ENCODE measurements at regions not wholly inside any gene's neighbourhood (a gene's known extent, or its start where the extent isn't known, plus 50 kb on each side); places are given as distances from the start of the nearest gene placed in this dataset.

DNA sequence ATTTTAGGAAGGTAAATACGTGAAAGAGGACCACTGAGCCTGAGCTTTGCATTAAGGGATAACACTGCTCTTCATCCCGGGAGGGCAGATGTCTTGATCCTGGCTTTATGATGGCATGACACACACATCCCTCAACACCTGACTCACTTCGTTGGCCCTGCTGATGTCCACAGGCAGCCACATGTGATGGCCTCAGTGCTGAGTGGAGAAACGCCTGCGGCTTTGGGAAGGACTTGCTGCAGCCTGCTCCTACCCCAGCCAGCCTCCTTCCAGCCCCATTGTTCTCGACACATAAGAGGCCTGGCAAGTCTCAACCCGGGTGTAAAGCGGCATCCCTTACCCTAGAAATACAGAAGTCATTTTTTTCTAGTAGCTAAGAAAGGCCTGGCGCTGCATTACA is 169.0 kb downstream of the SYK start:
- Histone ChIP-seq H3K4me1 (ENCODE audit: insufficient read depth, low read length) (no peaks in the 10 kb centered on the region), H3K4me3 (ENCODE audit: low read length) (no peak overlapping the region), H3K9me3 (ENCODE audit: low read depth, low read length) (no peaks in the 10 kb centered on the region), H3K27me3 (ENCODE audit: insufficient read depth, low read length) (no peaks in the 10 kb centered on the region)

DNA sequence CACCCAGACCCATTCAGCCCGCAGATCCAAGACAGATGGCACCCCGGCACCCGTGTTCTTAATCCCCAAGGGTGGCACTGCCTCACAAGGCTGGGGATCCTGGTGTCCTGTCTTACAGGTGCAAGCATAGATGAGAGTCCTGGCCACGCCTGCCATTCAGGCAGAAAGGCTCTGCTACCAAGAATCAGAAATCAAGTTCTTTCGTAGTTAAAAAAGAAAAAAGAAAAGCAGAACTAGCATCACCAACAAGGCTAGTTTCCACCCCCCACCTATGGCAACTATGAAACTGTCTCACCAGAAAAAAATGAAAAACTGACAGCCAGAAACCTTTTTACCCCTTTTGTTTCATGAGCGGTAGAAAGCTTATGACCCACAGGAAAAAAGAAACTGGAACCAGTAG is 170.4 kb downstream of the SYK start:
- no peaks in the 10 kb centered on the region for H3K4me1 ChIP-seq (ENCODE audit: insufficient read depth, low read length)
- H3K9me3 ChIP-seq (ENCODE audit: low read depth, low read length), result no peaks in the 10 kb centered on the region
- no peaks in the 10 kb centered on the region for H3K27me3 ChIP-seq (ENCODE audit: insufficient read depth, low read length)
- no peak overlapping the region for H3K4me3 ChIP-seq (ENCODE audit: low read length)

DNA sequence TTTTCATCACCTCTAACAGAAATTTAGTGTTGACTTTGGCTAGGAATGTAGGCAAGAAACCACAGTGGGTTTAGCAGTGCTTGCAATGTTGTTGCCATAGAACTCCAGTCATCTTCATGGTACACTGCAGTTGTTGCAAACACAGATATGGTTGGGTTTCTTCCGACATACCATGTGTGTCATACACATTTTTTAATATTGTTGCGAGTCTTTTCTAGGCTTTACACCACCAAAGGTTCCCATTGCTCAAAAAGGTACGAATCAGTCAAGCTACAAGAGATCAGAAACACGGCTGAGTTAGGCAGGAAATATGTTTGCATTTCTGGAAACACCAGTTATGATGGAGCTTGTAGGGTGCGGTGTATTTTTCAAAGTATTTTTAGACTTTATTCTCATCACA is 172.4 kb downstream of the SYK start:
- Histone ChIP-seq H3K4me3 (ENCODE audit: low read length) (no peak overlapping the region), H3K4me1 (ENCODE audit: insufficient read depth, low read length) (no peaks in the 10 kb centered on the region)

DNA sequence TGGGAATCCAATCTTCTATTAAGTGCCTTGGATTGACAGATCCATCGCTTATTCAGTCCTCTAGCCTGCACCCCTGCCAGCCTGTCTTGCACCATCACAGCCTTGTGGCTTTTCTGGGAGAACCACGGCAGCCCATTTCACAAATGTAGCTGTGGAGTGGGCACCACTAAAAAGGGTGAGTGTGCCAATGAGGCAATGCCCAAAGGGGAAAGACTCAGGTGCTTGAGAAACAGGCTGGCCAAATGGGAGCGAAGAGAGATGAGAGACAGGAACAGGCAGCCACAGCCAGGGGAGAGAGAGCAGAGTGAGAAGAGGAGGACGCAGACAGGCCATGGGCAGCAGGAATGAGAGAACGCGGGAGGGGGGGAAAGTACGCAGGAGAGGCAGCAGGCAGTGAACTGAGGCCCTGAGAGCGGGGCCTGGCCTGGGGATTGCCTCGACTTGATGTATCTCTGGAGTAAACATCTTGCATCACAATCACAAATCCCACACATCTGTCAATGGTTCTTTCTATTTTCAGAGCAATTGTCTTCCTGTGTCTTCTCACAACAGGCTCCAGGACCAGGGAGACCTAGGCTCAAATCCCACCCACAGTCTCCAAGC is 173.1 kb downstream of the SYK start:
- no peaks in the 10 kb centered on the region for H3K27me3 ChIP-seq (ENCODE audit: insufficient read depth, low read length)
- H3K4me3 ChIP-seq (ENCODE audit: low read length), result no peak overlapping the region
- H3K9me3 ChIP-seq (ENCODE audit: low read depth, low read length), result no peaks in the 10 kb centered on the region

More for the DNA sequence above, 172.4 kb downstream of the SYK start:
- Histone ChIP-seq H3K9me3 (ENCODE audit: low read depth, low read length) (no peaks in the 10 kb centered on the region), H3K27me3 (ENCODE audit: insufficient read depth, low read length) (no peaks in the 10 kb centered on the region)

DNA sequence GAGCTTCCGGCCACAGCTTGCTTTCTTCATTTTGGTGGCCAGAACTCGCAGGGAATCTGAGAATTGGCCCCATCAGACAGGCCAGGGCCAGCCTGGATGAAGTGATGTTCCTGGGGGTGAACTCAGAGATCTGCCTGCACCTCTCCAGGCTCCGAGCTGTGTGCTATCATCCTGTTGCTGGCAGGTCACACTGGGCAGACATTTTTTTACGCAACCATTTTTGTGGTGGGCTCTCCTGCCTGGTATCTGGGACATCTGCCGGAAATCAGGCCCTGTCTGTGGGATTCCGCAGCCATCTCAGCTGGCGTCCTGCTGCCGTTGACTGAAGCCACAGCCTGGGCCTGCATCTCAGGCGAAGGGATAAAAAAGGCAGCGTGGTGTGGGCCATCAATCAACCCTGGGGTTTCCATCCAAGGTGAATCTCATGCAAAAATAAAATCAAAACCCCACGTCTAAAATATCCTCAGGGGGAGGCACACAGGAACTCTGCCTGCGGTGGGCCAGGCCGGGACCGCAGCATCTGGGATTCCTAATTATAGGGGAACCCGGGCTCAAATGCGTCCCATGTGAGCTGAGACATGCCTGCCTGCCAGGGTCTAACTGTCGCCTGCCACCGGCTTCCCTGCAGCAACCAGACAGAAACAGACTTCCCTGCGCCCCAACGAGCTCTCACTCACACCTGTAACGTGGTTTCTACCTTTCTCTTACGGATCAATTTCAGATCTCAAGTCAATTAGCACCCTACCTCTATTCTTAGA is 174.3 kb downstream of the SYK start:
- no peaks in the 10 kb centered on the region for H3K9me3 ChIP-seq (ENCODE audit: low read depth, low read length)
- H3K27me3 ChIP-seq (ENCODE audit: insufficient read depth, low read length), result no peaks in the 10 kb centered on the region
- no peaks in the 10 kb centered on the region for H3K4me1 ChIP-seq (ENCODE audit: insufficient read depth, low read length)
- no peak overlapping the region for H3K4me3 ChIP-seq (ENCODE audit: low read length)

More for the DNA sequence above, 173.1 kb downstream of the SYK start:
- H3K4me1 ChIP-seq (ENCODE audit: insufficient read depth, low read length), result no peaks in the 10 kb centered on the region

DNA sequence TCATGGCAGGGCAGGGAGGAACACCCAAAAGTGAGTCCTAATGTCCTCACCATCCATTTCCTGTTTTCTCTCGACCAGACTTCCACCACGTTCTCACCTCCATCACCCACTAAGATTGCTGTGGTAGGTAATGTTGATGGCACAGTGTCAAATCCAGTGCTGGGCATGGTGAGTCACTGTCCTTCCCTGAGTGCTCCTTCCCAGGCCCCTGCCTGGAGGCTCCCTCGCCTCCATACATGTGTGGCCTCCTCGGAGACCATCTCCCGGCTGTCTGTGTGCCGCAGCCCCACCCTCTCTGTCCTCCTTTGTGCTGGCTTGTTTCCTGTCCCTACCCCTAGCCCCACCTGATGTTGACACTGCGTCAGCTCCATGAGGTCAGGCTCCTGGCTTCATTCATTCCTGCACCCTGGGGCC is 177.5 kb downstream of the SYK start:
- H3K27me3 ChIP-seq (ENCODE audit: insufficient read depth, low read length), result no peaks in the 10 kb centered on the region
- H3K4me1 ChIP-seq (ENCODE audit: insufficient read depth, low read length), result no peaks in the 10 kb centered on the region
- no peaks in the 10 kb centered on the region for H3K9me3 ChIP-seq (ENCODE audit: low read depth, low read length)
- H3K4me3 ChIP-seq (ENCODE audit: low read length), result no peak overlapping the region

DNA sequence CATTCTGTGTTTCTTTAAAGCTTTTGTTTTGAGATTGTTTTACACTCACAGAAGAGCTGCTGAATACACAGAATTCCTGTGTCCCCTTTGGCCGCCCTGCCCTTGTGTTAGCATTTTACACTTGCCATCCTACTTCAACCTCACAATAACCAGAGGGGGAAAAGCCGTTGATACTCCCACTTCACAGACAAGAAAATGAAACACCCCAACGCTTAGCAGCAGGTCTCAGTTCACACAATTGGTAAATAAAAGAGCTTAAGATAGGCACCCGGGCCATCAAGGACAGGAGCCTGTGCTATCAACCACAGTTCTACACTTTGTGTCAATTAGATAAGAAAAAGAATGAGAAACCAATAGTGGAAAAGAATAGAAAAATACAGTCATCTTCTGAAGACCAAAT is 178.0 kb downstream of the SYK start:
- H3K4me1 ChIP-seq (ENCODE audit: insufficient read depth, low read length), result no peaks in the 10 kb centered on the region
- H3K9me3 ChIP-seq (ENCODE audit: low read depth, low read length), result no peaks in the 10 kb centered on the region
- H3K27me3 ChIP-seq (ENCODE audit: insufficient read depth, low read length), result no peaks in the 10 kb centered on the region
- H3K4me3 ChIP-seq (ENCODE audit: low read length), result no peak overlapping the region

DNA sequence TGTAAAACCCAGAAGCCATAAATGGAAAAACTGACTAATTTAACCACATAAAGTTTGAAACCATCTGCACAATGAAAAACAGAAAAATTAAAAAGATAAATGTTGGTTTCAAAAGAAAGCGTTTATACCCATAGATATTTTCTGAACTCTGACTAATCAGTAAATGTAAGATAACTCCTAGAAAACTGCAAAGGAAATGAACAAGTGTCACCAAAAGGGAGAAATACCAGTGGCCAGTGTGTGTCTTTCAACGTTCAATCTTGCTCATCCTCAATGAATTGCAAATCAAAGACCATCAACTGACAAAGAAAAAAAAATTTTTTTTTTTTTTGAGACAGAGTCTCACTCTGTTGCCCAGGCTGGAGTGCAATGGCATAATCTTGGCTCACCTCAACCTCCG is 180.1 kb downstream of the SYK start:
- Histone ChIP-seq H3K9me3 (ENCODE audit: low read depth, low read length) (no peaks in the 10 kb centered on the region), H3K4me3 (ENCODE audit: low read length) (no peak overlapping the region), H3K27me3 (ENCODE audit: insufficient read depth, low read length) (no peaks in the 10 kb centered on the region), H3K4me1 (ENCODE audit: insufficient read depth, low read length) (no peaks in the 10 kb centered on the region)

DNA sequence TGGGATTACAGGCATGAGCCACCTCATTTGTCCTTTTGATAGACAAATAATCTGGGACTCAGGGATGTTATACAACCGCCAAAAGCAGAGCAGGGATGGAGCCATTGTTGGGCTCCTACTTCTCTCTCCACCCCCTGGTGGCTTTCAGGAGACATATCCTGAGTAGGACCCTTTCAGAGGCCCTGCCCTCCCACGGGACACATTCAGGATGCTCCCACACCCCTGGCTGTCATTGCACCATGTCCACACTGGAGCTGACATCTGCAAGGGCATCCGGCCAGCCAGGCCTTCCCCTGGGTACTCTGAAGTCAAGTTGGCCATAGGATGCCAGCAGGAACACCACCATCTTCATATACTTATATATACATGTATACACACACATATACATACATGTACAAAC is 181.8 kb downstream of the SYK start:
- H3K4me1 ChIP-seq (ENCODE audit: insufficient read depth, low read length), result no peaks in the 10 kb centered on the region
- H3K9me3 ChIP-seq (ENCODE audit: low read depth, low read length), result no peaks in the 10 kb centered on the region
- no peaks in the 10 kb centered on the region for H3K27me3 ChIP-seq (ENCODE audit: insufficient read depth, low read length)
- no peak overlapping the region for H3K4me3 ChIP-seq (ENCODE audit: low read length)

DNA sequence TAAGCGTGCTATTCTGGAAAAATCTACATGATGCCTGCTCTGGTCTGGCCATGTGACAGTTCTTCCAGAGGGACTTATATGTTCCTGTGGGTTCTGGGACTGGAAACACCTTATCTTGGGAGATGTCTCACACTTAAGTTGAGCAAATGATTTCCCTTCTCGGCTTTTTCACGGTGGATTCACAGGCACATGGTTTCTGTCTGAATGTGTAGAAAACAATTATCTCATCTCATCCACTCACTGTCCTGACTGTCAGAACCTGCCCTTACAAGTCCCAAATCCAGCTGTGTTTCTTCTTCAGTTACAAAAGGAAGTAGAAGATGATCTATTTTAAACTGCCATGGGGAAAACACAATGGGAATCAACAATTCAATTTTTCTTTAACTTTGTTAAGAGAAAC is 184.0 kb downstream of the SYK start:
- no peaks in the 10 kb centered on the region for H3K27me3 ChIP-seq (ENCODE audit: insufficient read depth, low read length)
- H3K4me1 ChIP-seq (ENCODE audit: insufficient read depth, low read length), result no peaks in the 10 kb centered on the region
- H3K4me3 ChIP-seq (ENCODE audit: low read length), result no peak overlapping the region
- no peaks in the 10 kb centered on the region for H3K9me3 ChIP-seq (ENCODE audit: low read depth, low read length)

DNA sequence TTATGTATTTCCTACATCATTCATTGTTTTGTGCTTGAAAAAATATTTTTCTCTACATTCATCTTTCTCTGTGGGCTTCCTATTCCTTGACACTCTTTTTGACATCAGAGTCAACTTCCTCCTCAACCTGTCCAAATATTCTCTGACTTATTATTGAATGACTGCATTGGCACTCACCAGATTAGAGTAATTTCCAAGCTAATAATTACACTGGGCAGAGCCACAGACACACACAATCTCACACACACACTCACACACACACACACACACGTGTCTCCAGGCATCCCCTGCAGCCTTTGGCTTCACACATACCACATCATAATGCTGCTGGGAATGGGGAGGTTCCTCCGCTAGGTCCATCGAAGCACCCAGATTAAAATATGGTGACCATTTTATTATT is 184.5 kb downstream of the SYK start:
- Histone ChIP-seq H3K4me1 (ENCODE audit: insufficient read depth, low read length) (no peaks in the 10 kb centered on the region), H3K27me3 (ENCODE audit: insufficient read depth, low read length) (no peaks in the 10 kb centered on the region), H3K9me3 (ENCODE audit: low read depth, low read length) (no peaks in the 10 kb centered on the region), H3K4me3 (ENCODE audit: low read length) (no peak overlapping the region)

DNA sequence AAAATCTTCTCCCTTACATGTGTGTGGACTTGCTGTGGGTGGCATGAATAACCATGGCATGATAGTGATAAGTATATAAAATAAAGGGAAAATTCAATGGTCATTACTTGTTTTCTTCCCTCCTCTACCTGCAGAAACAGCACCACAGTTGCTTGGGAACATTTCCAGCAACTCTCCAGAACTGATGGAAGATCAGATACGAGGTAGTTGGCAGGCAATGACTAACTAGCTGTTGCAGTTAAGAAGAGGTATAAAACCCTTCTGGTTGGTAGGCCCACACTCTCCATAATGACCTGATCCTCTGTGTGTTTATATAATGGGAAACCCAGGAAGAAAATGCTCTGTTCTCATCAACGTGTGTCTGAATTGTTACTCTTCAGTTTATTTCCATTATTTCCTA is 185.9 kb downstream of the SYK start:
- H3K9me3 ChIP-seq (ENCODE audit: low read depth, low read length), result no peaks in the 10 kb centered on the region
- H3K4me3 ChIP-seq (ENCODE audit: low read length), result no peak overlapping the region
- no peaks in the 10 kb centered on the region for H3K27me3 ChIP-seq (ENCODE audit: insufficient read depth, low read length)
- H3K4me1 ChIP-seq (ENCODE audit: insufficient read depth, low read length), result no peaks in the 10 kb centered on the region

DNA sequence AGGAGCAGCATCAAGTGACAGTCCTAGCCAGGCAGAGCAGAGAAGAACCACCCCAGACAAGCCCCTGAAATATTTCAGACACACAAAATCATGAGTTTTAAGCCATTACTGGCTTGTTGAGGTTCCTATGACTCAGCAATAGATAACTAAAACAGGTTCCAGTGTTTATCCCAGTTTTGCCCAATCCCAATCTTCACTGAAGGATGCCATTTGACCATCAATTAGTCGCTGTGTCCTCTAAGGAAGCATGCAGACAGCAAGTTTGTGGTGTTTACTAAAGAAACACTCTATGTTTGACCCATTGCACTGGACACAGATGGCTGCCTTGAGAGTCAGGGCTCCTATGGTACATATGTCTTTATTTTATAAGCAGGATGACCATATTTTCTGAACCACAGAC is 186.7 kb downstream of the SYK start:
- no peaks in the 10 kb centered on the region for H3K4me1 ChIP-seq (ENCODE audit: insufficient read depth, low read length)
- no peaks in the 10 kb centered on the region for H3K9me3 ChIP-seq (ENCODE audit: low read depth, low read length)
- H3K4me3 ChIP-seq (ENCODE audit: low read length), result no peak overlapping the region
- no peaks in the 10 kb centered on the region for H3K27me3 ChIP-seq (ENCODE audit: insufficient read depth, low read length)

DNA sequence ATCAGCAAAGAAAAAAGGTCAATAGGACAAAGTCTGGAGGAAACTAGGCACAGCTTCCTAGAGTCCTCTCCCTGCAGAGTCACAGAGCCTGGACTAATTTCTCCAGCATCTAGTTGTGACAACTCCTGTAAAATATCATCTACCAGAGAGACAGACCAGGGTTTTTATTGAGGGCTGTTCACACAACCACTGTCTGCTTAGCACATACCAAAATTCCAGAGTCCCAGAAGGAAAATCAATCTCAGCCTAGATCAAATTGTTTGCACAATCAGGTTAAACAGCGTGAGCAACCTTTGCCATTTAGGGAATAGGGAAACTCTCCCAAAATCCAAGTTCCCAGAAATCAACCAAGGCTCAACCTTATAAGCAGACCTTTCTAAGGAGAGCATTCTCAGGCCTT is 190.3 kb downstream of the SYK start:
- H3K4me1 ChIP-seq (ENCODE audit: insufficient read depth, low read length), result no peaks in the 10 kb centered on the region
- no peaks in the 10 kb centered on the region for H3K27me3 ChIP-seq (ENCODE audit: insufficient read depth, low read length)
- no peaks in the 10 kb centered on the region for H3K9me3 ChIP-seq (ENCODE audit: low read depth, low read length)
- H3K4me3 ChIP-seq (ENCODE audit: low read length), result no peak overlapping the region

DNA sequence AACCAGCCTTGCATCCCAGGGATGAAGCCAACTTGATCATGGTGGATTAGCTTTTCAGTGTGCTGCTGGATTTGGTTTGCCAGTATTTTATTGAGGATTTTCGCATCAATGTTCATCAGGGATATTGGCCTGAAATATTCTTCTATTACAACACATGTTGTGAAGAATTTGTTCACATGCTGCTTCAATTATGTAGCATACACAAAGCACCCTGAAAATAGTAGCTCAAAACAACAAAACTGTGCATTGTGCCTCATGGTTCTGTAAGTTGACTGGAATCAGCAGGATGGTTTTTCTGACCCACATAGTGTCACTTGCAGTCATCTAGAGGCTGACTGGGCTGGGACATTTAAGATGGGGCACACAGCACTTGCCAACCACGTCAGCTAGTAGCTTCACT is 193.9 kb downstream of the SYK start:
- Histone ChIP-seq H3K4me1 (ENCODE audit: insufficient read depth, low read length) (no peaks in the 10 kb centered on the region), H3K27me3 (ENCODE audit: insufficient read depth, low read length) (no peaks in the 10 kb centered on the region), H3K9me3 (ENCODE audit: low read depth, low read length) (no peaks in the 10 kb centered on the region), H3K4me3 (ENCODE audit: low read length) (no peak overlapping the region)

Measured in mononuclear cell (primary cell).